ENCODE measurements at regions not wholly inside any gene's neighbourhood (a gene's known extent, or its start where the extent isn't known, plus 50 kb on each side); places are given as distances from the start of the nearest gene placed in this dataset.

DNA sequence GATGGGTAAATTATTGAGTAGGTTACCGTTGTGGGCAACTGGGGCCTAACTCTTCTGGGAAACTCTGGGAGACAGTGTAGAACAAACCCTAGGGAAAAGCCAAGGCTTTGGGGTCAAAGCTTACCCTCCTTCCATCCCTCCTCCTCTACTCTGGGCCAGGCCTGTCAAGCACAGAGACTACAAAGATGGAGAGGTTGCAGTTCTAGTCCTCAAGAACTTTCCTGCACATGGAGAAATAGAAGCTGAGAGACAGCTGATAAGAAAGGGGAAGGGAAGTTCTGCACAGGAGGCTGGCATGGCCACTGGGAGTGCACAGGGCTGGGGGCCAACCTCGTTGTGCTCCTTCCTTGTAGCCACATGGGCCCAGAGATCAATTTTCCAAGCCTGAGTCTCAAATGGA, 67.2 kb upstream of the ALX4 start:
- no TSS peak for BruUV-seq (replicated peaks)
- in situ Hi-C loops (cut with HindIII; ENCODE audit: low pct_unique_long_range_greater_than_20kb, low sequenced_read_pairs) (no loop called here), intact Hi-C loops (cut with micrococcal nuclease; ENCODE audit: unreplicated experiment) (no loop called here)
- Histone ChIP-seq H3K4me3 (ENCODE audit: low read depth in 2 of 2, low read length in 2 of 2) (no peak overlapping the region), H3K9me3 (ENCODE audit: control insufficient read depth, insufficient read depth, low read depth, low read length) (no peaks in the 10 kb centered on the region), H3K36me3 (ENCODE audit: control insufficient read depth, insufficient read depth, low read length) (no peaks in the 10 kb centered on the region), H3K4me1 (ENCODE audit: control insufficient read depth, insufficient read depth, low read length) (no peaks in the 10 kb centered on the region), H3K27me3 (ENCODE audit: control insufficient read depth, insufficient read depth, low read length) (peaks cover 4% of the 10 kb centered on the region), H3K27ac (ENCODE audit: low read length) (no peak overlapping the region)
- DNase-seq (ENCODE audit: low read depth, low spot score): no peak
- POLR2A ChIA-PET: no interaction called here
- CTCF ChIA-PET: no interaction called here
- ATAC-seq: no peak
- TF ChIP-seq, protein P1, sequence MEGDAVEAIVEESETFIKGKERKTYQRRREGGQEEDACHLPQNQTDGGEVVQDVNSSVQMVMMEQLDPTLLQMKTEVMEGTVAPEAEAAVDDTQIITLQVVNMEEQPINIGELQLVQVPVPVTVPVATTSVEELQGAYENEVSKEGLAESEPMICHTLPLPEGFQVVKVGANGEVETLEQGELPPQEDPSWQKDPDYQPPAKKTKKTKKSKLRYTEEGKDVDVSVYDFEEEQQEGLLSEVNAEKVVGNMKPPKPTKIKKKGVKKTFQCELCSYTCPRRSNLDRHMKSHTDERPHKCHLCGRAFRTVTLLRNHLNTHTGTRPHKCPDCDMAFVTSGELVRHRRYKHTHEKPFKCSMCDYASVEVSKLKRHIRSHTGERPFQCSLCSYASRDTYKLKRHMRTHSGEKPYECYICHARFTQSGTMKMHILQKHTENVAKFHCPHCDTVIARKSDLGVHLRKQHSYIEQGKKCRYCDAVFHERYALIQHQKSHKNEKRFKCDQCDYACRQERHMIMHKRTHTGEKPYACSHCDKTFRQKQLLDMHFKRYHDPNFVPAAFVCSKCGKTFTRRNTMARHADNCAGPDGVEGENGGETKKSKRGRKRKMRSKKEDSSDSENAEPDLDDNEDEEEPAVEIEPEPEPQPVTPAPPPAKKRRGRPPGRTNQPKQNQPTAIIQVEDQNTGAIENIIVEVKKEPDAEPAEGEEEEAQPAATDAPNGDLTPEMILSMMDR (IDR thresholded peaks at IDR 0.05): no peak
- no peak for TF ChIP-seq POLR2AphosphoS5 (IDR thresholded peaks at IDR 0.05; ENCODE audit: low read depth, low read length)
- TF ChIP-seq TCF7L2 (IDR thresholded peaks at IDR 0.05; ENCODE audit: low read depth, low read length): no peak
- no peak for TF ChIP-seq SIN3A (IDR thresholded peaks at IDR 0.05; ENCODE audit: borderline replicate concordance, insufficient read depth, low read depth, low read length)
- TF ChIP-seq REST (IDR thresholded peaks at IDR 0.05; ENCODE audit: insufficient read depth in 1 of 2, low read depth in 2 of 2, low read length in 1 of 2): no peak

DNA sequence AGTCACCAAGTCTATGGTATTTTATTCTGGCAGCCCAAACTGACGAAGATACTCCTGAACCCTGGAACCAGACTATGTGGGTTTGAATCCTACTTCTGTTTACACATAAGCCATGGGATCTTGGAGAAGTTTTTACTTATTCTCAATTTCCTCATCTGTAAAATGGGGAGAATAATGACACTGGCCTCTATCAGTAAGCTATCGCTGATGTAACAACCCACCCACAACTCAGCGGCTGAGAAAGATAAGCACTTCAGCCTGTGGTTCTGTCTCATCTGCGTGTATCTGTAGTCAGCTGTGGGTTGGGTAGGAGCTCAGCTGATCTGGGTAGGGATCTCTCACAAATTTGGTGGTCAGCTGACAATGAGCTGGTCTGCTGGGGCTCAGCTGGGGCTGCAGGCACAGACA, 68.0 kb upstream of the ALX4 start:
- H3K9me3 ChIP-seq (ENCODE audit: control insufficient read depth, insufficient read depth, low read depth, low read length): no peaks in the 10 kb centered on the region
- ChIA-PET CTCF (no interaction called here), POLR2A (no interaction called here)
- H3K4me1 ChIP-seq (ENCODE audit: control insufficient read depth, insufficient read depth, low read length): no peaks in the 10 kb centered on the region
- ATAC-seq: no peak
- H3K27ac ChIP-seq (ENCODE audit: low read length): no peak overlapping the region
- intact Hi-C loops (cut with micrococcal nuclease; ENCODE audit: unreplicated experiment): no loop called here
- TF ChIP-seq REST (IDR thresholded peaks at IDR 0.05; ENCODE audit: insufficient read depth in 1 of 2, low read depth in 2 of 2, low read length in 1 of 2) (no peak), POLR2AphosphoS5 (IDR thresholded peaks at IDR 0.05; ENCODE audit: low read depth, low read length) (no peak), SIN3A (IDR thresholded peaks at IDR 0.05; ENCODE audit: borderline replicate concordance, insufficient read depth, low read depth, low read length) (no peak), TCF7L2 (IDR thresholded peaks at IDR 0.05; ENCODE audit: low read depth, low read length) (no peak)
- TF ChIP-seq, protein P1 (IDR thresholded peaks at IDR 0.05): no peak
- in situ Hi-C loops (cut with HindIII; ENCODE audit: low pct_unique_long_range_greater_than_20kb, low sequenced_read_pairs): no loop called here
- peaks cover 4% of the 10 kb centered on the region for H3K27me3 ChIP-seq (ENCODE audit: control insufficient read depth, insufficient read depth, low read length)
- no TSS peak for BruUV-seq (replicated peaks)
- no peaks in the 10 kb centered on the region for H3K36me3 ChIP-seq (ENCODE audit: control insufficient read depth, insufficient read depth, low read length)
- no peak for DNase-seq (ENCODE audit: low read depth, low spot score)
- no peak overlapping the region for H3K4me3 ChIP-seq (ENCODE audit: low read depth in 2 of 2, low read length in 2 of 2)

Data from Panc1 (cell line).